RWPE2 (cell line): ENCODE measurements at regions not wholly inside any gene's neighbourhood (a gene's known extent, or its start where the extent isn't known, plus 50 kb on each side); places are given as distances from the start of the nearest gene placed in this dataset.

ENCODE experiments used
- ATAC-seq: fragments of 200-7000 bp; cut with Tn5 transposase; 3 replicates; pipeline ENCODE4 v1.9.1; 2021; ENCODE audit warnings: low read depth
- DNase-seq: peaks from one replicate; pipeline ENCODE4 v3.0.0-alpha.2; 2020; ENCODE audit warnings: low spot score
- H3K27ac ChIP-seq: fragments of 450-650 bp; 2 replicates; pipeline ENCODE4 v1.5.1; 2017; ENCODE audit warnings: mild to moderate bottlenecking; ENCODE audit not compliant: poor library complexity, severe bottlenecking
- H3K27me3 ChIP-seq: fragments of 250-450 bp; sonication (Bioruptor Pico); 2 replicates; pipeline ENCODE4 v1.5.1; 2021; ENCODE audit warnings: mild to moderate bottlenecking, moderate library complexity; ENCODE audit not compliant: insufficient read depth, poor library complexity, severe bottlenecking
- H3K36me3 ChIP-seq: fragments of 250-450 bp; sonication (Bioruptor Pico); 2 replicates; pipeline ENCODE4 v1.5.1; 2020; ENCODE audit warnings: low read depth, mild to moderate bottlenecking, moderate library complexity
- H3K4me1 ChIP-seq: fragments of 250-450 bp; sonication (Bioruptor Pico); 2 replicates; pipeline ENCODE4 v1.5.1; 2021; ENCODE audit warnings: mild to moderate bottlenecking, moderate library complexity; ENCODE audit not compliant: insufficient read depth, poor library complexity, severe bottlenecking
- H3K4me3 ChIP-seq: fragments of 250-450 bp; sonication (Bioruptor Pico); 2 replicates; pipeline ENCODE4 v1.5.1; 2021; ENCODE audit warnings: mild to moderate bottlenecking, moderate library complexity; ENCODE audit not compliant: severe bottlenecking
- H3K9me3 ChIP-seq: fragments of 250-450 bp; sonication (Bioruptor Pico); 2 replicates; pipeline ENCODE4 v1.5.1; 2021; ENCODE audit warnings: mild to moderate bottlenecking, moderate library complexity; ENCODE audit not compliant: severe bottlenecking
- TF ChIP-seq, protein P1 (sequence below): fragments of 450-650 bp; IDR thresholded peaks from one replicate; pipeline ENCODE4 v1.5.1; 2017; ENCODE audit warnings: mild to moderate bottlenecking, moderate library complexity; ENCODE audit not compliant: poor library complexity, severe bottlenecking

DNA sequence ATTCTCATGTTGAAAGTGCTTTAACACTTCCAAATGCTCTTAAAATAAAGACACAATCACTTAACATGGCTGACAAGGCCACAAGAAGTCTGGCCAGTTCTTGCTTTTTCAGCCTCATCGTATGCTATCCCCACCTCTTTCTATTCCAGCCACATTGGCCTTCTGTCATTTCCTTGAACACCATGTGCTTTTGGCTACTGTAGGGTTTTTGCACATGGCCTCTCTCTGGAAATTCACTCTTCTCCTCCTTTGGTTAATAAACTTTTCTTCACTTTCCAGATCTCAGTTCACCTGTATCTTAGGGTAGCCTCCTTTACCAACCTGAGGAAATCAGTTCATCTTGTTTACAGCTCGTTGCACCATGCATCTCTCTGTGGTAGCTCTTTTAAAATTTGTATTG, 450.5 kb upstream of the MEX3C start:
- ATAC-seq (no peak), DNase-seq (no peak)
- no peaks in the 10 kb centered on the region for H3K9me3 ChIP-seq
- no peak overlapping the region for H3K4me3 ChIP-seq
- H3K36me3 ChIP-seq, result no peaks in the 10 kb centered on the region
- no peak overlapping the region for H3K27ac ChIP-seq
- no peaks in the 10 kb centered on the region for H3K4me1 ChIP-seq
- TF ChIP-seq, protein P1, sequence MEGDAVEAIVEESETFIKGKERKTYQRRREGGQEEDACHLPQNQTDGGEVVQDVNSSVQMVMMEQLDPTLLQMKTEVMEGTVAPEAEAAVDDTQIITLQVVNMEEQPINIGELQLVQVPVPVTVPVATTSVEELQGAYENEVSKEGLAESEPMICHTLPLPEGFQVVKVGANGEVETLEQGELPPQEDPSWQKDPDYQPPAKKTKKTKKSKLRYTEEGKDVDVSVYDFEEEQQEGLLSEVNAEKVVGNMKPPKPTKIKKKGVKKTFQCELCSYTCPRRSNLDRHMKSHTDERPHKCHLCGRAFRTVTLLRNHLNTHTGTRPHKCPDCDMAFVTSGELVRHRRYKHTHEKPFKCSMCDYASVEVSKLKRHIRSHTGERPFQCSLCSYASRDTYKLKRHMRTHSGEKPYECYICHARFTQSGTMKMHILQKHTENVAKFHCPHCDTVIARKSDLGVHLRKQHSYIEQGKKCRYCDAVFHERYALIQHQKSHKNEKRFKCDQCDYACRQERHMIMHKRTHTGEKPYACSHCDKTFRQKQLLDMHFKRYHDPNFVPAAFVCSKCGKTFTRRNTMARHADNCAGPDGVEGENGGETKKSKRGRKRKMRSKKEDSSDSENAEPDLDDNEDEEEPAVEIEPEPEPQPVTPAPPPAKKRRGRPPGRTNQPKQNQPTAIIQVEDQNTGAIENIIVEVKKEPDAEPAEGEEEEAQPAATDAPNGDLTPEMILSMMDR, result no peak
- H3K27me3 ChIP-seq, result no peaks in the 10 kb centered on the region

DNA sequence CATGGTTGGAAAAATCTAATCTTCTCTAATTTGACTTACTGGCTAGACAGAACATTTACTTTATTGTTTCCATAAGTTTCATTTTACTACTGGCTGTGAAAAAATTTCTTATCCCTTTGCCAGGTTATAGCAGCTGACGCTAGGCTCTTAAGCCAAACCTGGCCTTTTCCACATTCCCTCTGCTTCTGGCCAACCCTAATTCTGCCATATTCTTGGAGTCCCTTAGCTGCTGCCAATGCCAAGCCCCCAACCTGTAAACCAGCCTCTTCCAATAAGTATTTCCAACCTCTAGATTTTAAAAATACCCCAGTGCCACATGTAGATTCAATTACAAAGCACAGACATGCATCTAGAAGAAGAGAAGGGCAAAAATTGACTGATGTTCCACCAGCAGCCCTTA, 452.3 kb upstream of the MEX3C start:
- no peaks in the 10 kb centered on the region for H3K27me3 ChIP-seq
- ATAC-seq, result no peak
- H3K9me3 ChIP-seq, result no peaks in the 10 kb centered on the region
- H3K4me1 ChIP-seq, result no peaks in the 10 kb centered on the region
- H3K27ac ChIP-seq, result no peak overlapping the region
- no peaks in the 10 kb centered on the region for H3K36me3 ChIP-seq
- TF ChIP-seq, protein P1, result no peak
- no peak overlapping the region for H3K4me3 ChIP-seq
- no peak for DNase-seq

DNA sequence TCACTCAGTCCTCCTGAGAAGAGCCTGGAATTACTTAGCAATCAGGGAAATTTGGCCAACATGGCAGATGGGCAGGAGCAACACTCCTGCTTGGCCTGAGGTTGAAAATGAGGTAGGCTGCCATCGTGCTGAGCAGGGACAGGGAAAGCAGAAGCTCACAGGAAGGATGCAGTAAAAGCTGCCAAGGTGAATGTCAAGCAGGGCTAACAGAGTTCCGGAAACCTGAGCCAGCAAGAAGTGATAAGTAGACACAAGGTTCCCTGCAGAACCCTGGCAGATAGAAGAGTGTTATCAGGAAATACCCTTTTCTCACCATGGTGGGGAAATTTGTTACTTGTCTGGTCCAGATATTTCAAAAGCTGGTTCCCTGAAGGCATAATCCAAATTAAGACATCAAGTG, 454.3 kb upstream of the MEX3C start:
- Histone ChIP-seq H3K4me3 (no peak overlapping the region), H3K9me3 (no peaks in the 10 kb centered on the region), H3K4me1 (no peaks in the 10 kb centered on the region), H3K27me3 (no peaks in the 10 kb centered on the region), H3K36me3 (no peaks in the 10 kb centered on the region), H3K27ac (no peak overlapping the region)
- ATAC-seq (no peak), DNase-seq (no peak)
- TF ChIP-seq, protein P1, result no peak

DNA sequence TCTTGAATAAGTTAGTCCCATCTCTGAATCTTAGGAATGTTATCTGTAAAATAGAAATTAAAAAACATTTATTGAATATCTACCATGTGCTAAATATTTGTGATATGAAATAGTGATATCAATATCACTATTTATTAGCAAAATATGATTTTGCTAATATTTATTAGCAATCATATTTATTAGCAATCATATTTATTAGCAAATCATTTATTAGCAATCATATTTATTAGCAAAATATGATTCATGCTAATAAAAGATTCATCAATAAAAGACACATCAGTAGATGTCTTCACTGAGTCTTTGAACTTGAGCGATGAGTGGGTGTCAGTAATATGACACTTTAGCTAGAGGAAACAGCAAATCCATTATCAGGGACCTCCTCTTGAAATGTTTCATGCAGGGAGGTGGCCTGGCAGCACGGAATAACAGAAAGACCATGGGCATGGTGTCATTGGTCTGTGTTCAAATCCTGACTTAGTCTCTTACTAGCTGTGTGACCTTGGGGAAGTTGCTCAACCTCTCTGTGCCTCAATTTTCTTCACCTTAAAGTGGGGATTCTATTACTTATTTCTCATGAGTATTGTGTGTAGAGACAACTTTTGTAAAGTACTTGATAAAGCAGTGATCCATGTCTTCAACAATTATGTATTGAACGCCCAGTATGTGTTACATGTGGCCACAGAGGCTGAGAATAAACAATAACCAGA, 456.2 kb upstream of the MEX3C start:
- Histone ChIP-seq H3K9me3 (no peaks in the 10 kb centered on the region), H3K36me3 (no peaks in the 10 kb centered on the region), H3K27me3 (no peaks in the 10 kb centered on the region), H3K4me1 (no peaks in the 10 kb centered on the region), H3K27ac (no peak overlapping the region), H3K4me3 (no peak overlapping the region)
- DNase-seq (no peak), ATAC-seq (no peak)
- TF ChIP-seq, protein P1, result no peak
